HG03196 (cell line): ENCODE measurements at regions not wholly inside any gene's neighbourhood (a gene's known extent, or its start where the extent isn't known, plus 50 kb on each side); places are given as distances from the start of the nearest gene placed in this dataset.

Experiments used
- ATAC-seq: cut with Tn5 transposase; IDR thresholded peaks from one replicate; pipeline ENCODE4 v1.9.1; 2021; ENCODE audit not compliant: unreplicated experiment

DNA sequence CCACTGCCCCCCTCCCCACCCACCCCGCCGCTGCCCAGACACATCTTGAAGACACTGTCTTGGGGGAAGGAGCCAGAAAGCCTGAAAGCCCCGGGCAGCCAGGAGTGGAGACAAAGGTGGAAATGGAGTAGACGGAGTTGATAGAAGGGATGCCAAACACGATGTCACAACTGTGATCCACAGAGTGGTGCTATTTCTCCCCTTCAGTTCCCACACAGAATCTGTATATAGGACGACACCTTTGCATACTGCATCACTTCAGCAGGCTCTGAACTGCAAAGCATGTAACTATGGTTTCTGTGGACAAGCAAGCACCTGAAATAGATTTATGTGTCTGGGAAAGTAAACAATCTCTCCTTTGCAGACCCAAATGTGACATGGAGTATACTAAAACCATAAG, 56.4 kb upstream of the F13A1 start:
- ATAC-seq: no peak

DNA sequence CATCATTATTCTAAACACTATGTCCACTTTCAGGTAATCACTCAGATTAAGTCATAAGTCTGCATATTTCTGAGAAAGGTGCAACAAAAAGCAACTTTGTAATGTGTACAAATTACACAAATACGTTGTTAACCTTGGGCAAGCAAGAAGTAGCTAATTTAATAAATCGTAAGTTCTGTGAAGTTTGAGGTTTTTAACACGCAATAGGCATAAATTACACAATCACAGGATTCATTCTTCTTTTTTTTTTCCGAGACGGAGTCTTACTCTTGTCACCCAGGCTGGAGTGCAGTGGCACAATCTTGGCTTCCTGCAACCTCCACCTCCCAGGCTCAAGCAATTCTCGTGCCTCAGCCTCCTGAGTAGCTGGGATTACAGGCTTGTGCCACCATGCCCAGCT, 57.2 kb upstream of the F13A1 start:
- no peak for ATAC-seq

DNA sequence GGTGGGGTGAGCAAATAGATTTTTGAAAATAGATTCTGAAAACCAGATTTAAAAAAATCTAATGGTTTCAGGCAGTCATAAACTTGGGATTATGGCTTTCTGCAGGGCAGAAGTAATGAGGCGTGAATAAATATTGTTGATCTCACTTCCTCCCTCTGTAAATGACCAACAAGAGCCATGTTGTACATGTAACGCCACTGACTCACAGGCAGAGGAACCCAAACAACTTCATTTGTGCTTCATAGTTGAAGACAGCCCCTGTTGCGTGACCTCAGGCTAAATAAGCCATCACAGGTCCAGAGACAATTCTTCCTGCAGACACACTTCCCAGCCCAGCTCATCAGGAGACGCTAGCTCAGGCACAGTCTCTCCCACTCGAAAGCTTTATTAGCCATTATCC, 59.1 kb upstream of the F13A1 start:
- no peak for ATAC-seq

DNA sequence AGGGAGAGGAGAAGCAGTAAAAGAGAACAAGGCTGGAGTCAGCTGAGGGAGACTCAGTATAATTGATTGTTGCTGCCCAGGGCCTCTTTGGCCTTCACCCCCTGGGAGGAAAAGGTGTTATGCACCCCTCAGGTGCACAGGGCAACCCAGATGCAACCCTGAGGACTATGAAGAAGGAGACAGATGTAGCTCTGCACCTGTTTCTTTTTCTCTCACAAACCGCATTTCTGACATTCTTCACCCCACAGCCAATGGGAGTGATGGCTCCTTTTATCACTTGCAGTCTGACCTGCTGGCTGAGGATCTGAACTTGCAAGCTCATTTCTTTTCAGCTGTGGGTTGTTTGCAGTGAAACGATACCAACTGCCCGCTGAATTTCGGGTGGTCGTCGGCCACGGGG, 64.1 kb upstream of the F13A1 start:
- no peak for ATAC-seq

DNA sequence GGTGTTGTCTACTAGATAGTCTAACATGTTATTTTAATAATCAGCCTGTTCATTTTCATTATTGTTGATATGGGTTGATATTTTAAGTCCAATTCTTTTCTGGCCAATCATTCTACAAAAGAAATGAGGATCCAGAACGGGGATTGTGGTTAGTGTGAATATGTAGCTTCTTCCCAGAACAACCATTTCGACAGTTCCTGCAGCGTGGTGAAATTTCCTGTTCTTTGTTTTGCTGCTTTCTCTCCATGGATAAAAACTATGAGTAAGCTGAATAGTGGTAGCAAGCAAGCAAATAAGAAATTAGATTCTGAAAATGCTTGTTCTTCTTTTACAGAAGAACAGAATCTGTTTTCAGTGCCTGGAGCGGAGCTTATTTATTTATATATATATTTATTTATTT, 65.5 kb upstream of the F13A1 start:
- ATAC-seq: no peak

DNA sequence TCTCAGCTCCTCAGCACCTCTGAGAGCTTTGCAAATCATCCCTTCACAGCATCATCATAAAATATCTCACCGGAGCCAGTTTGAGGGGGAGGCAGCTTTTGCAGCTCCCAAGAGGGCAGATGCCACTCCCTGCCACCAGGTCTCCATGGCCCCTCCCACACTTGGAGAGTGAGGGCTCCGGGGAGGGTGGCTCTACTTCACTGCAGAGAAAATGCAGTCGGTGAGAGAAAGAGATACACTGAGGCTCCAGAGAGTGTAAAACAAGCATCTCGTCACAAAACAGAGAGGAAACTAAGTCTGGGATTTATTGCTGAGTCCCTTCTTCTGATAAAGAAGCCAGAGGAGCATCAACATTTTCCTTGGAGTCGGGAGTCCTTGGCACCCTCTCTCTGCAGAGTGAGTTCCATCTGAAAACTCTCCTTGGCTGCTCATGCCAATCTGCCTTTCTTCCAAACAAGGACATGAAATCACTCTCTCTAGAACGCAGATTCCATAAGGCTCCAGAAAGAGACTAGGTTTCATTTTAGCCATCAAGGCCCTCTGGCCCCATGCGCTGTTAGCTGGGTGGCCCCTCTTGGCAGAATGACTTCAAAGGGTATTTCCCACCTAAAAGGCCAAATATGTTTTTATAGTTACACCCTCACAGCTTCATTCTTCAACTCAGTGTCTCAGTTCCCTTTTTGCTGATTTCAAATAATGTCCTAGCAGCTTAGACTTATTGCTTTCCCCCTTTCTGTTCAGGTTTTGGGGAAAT, 70.6 kb upstream of the F13A1 start:
- peak; percentile 58 for ATAC-seq

DNA sequence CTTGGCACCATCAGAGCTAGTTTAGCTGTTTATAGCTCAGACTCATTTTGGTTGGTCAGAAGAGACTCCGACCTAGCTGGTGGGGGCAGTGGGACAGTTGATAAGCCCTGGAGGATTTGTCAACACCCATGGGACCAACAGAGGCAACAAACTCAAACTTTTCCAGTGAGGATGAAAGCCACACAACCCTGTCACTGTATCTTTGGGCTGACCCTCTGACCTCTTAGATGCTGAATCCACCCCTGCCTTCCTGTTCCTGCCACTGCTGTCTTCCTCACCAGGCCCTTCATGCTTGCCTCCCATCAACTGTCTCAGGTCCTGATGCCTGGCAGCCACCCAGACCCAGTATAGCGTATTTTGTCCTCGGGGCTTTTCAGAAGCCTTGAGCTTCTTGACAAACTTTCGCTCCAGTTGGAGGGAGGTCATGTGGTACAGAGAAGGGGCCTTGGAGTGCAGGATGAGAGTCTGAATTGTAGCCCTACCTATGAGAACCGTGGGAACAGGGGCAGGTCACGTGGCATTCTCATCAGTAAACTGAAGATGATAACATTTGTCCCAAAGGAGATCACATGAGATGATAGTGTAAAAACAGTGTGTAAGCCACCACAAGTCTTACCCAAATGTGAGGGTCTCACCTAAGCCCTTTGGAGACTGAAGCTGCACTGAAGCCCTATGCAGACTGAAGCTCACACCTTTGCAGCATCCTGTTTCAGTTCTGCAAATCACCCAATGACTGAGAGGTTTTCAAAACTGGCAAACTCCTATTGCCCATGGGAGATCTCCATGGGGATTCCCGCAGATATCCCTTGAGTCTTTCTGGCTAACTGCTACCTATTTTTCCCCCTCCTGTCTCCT, 72.0 kb upstream of the F13A1 start:
- peak; percentile 73 for ATAC-seq

DNA sequence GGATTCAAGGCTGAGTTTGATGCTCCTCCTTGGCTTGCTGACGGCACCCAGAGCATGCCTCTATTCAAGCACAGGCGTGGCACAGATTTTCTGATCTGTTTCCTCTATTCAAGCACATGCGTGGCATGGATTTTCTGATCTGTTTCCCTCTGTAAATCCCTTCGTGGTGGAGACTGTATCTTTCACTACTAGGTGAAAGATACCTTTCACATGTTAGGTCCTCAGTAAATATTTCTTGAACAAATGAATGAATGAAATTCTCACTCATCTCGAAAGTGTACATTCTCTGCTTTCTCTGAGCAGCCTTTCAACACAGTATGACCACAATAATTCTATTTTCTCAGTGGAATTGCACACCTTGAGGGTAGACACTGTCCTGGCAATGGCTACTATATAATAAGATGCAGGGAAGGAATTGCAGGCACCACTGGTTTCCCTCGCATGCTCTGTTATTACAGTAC, 72.6 kb upstream of the F13A1 start:
- ATAC-seq: peak; percentile 8

DNA sequence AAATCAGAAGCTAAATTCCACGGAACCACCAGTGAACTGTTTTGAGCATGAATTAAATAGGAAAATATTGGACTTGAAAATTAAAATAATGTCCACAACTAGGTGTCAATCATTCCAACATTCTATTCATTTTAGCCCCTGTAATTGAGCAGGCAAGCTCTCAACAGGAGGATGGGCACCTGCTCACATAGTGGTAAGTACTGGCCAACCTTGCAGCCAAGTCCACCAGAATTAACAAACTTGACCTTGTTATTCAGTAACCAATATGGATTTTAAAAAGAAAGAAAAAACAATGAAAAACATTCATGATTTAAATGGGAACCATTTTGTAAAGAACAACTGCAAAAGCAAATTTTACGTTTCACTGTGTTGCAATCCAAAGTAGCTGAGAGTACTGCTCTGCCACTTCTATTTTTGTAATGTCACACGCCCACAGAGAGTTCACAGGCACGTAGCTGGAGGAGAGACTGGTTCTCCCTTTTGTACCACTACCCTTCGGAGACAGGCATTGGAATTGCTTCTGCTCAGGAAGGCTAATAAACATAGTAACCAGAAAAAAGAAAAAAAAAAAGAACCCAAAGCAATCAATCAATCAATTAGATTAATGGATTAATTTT, 75.2 kb upstream of the F13A1 start:
- ATAC-seq: no peak

DNA sequence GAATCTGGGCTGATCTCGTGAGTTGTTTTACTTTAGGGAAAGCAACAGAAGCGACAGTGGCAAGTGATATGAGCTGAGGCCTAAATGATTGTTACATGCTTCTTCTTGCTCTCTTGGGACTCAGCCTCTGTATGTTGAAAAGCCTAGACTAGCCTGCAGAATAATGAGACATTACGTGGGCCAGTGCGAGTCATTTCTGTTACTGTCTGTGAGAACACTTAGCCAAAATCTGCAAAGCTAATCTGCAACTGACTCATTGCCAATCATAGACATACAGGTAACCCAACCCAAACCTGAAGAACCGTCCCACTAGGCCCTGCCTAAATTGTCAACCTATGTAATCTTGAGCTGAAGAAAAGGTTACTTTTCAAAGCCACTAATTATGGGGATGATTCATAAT, 77.4 kb upstream of the F13A1 start:
- ATAC-seq: no peak

DNA sequence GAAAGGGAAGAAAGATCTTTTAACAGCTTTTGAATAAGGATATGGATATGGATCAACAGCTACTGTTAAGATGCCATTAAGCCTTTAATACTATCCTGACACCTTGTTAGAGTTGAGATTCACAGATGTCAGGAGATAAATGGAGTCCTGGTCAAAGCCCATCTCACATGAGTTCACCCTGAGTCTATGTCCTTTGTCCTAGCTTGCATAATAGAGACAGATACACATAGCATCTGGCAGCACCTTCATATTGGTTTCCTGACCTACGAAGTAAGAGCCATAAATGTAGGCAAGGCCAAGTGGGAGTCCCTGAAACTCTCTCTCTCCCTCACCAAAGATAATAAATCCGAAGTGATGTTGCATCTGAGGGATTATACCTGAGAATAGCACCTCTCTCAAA, 79.1 kb upstream of the F13A1 start:
- no peak for ATAC-seq

DNA sequence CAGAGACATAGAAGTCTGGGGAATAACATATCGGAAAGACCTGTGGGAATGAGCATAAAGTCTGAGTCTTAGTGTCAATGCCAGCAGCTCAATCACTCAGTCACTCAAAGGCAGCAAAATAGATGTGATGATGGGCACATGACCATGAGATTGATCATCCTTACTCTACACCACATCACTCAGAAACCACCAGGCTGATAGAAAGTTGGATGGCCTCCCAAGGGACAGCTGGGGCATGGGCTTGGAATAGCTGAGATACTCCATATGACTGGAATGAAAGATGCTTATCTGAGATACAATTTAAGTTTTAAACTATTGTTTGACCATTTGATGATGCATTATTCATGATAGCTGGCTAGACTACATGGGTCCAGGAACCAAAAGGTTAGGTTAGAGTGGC, 80.9 kb upstream of the F13A1 start:
- ATAC-seq: no peak

DNA sequence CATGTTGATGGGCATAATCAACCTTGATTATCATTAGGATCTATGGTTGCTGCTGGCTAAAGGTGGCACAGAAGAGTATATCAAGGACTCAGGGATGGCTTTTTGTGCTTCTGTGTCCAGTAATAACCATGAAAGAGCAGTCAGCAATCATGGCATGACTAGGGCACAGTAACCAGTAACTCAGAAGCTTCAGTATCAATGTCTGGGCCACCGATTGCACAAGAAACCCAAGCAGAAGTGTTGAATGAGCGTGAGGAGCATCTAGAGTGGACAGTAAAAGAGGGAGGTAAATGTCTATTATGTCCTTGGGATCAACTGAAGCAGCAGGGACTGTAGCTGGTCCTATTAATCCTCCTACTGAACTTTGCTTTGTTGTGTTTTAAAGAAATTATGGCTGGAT, 81.5 kb upstream of the F13A1 start:
- no peak for ATAC-seq

DNA sequence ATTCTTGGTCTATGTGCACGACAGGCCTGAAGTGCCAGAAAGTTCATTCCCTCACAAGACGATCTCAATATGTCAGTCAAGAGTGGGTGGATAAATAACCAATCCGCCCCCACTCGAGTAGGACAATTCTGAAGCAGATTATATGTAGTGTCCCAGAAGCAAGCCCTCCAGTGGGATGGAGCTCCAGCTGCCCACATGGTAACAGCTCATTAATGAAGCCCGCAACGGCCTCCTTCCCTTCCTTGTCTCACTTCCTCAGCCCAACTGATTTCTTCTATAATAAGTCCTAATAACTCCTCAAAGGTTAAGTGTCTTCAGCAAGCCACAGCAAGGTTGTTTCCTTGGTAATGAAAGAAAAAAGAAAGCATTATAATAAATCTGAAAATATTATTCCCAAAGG, 82.1 kb upstream of the F13A1 start:
- no peak for ATAC-seq

DNA sequence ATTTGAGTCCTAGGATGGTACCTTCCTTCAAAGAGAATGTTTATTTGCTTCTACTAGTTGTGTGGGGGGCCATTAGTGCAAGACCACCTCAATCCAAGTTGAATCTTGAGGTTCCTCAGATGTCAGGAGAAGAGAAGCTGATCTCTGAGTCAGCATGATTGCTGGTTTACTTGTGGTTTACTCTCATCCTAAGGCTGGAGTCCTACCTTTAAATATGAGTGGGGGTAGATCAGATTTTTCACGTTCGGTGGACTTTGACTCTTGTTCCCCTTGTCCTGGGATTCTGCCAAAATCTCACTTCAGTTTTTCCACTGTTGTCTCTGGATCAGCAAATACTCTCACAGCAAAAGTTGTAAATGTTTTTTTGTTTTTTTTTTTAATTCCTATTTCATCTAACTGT, 84.6 kb upstream of the F13A1 start:
- no peak for ATAC-seq

DNA sequence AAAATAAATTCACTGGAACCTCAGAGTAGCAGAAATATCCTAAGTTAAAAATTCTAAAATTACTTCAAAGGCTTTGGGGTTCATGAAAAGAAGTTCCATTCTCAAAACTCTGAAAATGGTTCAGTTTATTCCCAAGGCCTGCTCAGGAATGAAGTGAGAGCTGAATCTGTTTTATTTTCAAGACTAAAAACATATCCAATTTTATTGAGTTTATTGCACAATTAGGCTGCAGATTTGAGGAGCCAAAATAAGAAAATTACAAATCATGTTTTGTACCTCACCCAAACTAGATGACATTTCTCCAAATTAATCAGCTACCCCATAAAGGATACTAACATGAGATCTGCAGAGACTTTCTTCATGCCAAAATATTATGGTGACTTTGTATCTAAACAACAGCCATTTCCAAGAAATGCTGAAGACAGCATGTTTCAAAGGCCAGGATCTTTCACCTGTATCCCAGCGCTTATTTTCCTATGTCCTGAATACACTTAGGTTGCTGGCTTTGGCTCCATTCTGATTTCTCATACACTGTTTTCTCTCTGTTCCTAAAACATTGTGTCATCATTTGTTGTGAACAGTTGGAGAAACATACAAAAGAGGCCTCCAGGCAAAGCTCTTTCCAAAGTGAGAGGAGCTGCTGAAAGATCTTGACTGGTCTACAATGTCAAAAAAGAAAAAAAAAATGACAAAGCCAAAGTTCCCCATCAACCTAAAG, 85.7 kb upstream of the F13A1 start:
- no peak for ATAC-seq

DNA sequence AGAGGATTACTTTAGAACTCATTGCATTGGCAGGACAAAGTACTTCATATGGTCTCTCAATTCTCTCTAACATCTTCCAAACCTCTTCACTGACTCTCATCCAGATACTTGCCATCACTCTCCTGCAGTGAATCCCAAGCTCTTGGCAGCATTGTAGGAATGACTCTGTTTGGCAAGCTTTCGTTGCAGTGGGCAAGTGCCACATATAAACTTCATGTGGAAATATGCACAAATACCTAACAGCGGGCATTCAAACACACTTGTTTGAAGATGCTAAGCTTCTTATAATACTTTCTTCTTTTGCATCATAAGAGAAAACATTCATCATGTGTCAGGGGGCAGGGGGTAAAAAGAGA, 86.2 kb upstream of the F13A1 start:
- no peak for ATAC-seq

DNA sequence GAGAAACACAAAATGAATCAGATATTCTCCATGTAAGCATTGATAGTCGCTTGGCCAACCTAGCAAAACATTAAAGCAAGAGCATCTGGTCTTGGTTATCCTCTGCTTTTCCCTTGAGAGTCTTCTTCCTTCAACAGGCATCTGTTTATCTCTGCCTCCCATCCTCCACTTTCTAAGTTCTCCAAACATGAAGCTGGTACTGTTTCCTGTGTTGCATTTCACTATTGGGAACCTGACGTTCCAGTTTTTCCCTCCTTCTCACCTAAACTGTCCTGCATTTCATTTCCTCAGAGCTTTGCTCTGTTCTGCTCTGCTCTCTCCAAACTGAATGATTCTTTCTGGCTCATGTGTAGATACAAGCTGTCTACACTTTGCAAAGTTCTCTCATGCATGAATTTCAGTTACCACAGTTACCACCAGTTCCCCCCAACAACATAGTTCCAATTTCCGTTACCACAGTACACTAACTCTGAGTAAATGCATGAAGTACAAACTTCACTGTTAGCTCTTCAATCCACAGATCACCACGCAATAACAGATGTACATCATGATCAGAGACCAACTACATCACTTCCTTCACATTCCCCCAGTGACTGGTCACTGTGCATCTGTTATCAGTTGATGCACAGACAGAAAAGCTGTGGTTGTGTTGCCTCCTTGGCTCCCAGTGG, 86.7 kb upstream of the F13A1 start:
- ATAC-seq: peak; percentile 96

DNA sequence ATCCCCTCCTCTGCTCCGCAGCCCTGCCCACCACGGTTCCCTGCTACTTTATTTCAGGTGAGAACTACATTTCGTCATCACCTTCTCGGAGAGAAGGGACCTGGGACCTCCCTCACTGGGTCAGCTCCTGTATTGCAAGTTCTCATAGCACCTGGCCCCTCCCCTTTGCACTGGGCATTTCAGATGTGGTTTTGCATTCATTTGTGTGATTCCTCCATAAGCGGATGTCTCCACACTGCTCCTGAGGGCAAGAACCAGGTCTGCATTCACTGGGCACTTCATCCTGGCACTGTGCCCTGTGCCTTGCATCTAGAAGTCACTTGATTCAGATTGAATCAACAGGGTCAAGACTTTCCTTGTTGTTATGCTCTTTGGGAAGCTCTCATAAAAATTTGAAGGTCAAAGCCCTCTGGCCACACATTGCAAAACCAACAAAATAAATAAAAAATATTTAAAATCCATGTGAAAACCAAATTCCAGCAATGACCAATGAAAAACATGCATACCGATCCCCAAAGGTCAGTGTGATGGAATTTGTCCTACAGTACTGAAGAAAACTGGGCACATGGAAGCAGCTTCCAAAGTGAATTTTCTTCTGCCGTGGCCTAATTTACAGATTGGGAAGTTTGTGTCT, 89.1 kb upstream of the F13A1 start:
- ATAC-seq: no peak

DNA sequence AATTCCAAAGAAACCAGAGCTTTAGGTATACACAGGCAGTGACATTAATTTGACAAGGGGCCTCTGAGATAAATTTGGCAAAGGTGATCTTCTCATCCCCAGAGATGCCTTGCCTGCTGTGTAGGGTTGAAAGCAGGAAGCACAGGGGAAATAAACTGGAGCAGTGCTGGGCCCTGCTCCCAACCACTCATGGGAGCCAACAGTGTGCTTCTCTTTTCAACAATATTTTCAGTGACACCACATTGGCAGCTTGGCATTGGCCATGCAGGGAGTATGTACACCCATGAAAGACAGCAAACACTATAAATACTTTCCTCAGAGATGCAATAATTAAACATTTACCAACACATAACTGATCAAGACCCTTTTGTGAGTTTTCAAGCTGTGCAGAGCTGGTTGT, 90.7 kb upstream of the F13A1 start:
- ATAC-seq: no peak
